Tibial artery (tissue), 4 donors: ENCODE measurements at regions not wholly inside any gene's neighbourhood (a gene's known extent, or its start where the extent isn't known, plus 50 kb on each side); places are given as distances from the start of the nearest gene placed in this dataset.

ENCODE experiments used
- DNase-seq, 2 donors: peaks; one replicate each; pipeline ENCODE4 v3.0.0-alpha.2; 2019
- H3K27ac ChIP-seq, 2 donors: fragments of 200-600 bp; sonication (generic) in 1 of 2; 1 replicate in 1 of 2; 2 replicates in 1 of 2; pipeline ENCODE4 v1.5.1; 2018 to 2019; ENCODE audit warnings: mild to moderate bottlenecking in 1 of 2
- H3K27me3 ChIP-seq, 2 donors: fragments of 200-600 bp; sonication (generic) in 1 of 2; one replicate each; pipeline versions ENCODE4 v1.5.1 to v1.6.0; 2016 to 2019
- H3K36me3 ChIP-seq, 3 donors: fragments of 200-600 bp; sonication (generic) in 2 of 3; one replicate each; pipeline ENCODE4 v1.5.1; 2016 to 2019; ENCODE audit warnings: mild to moderate bottlenecking in 2 of 3
- H3K4me1 ChIP-seq, 4 donors: fragments of 200-600 bp; sonication (generic) in 2 of 4; 1 replicate in 3 of 4; 2 replicates in 1 of 4; pipeline ENCODE4 v1.5.1; 2016 to 2019
- H3K4me3 ChIP-seq, 2 donors: fragments of 200-600 bp; sonication (generic) in 1 of 2; 1 replicate in 1 of 2; 2 replicates in 1 of 2; pipeline ENCODE4 v1.5.1; 2018 to 2019; ENCODE audit warnings: mild to moderate bottlenecking in 2 of 2
- H3K9me3 ChIP-seq, 3 donors: fragments of 200-600 bp; sonication (generic) in 1 of 3; one replicate each; pipeline ENCODE4 v1.5.1; 2016 to 2019
- CTCF ChIP-seq, 2 experiments: fragments of 200-600 bp in 1 of 2; fragments of 450-650 bp in 1 of 2; IDR thresholded peaks; one replicate each; pipeline ENCODE4 v1.5.1; 2017 to 2019; ENCODE audit warnings: antibody characterized with exemption in 2 of 2, mild to moderate bottlenecking in 1 of 2, moderate library complexity in 1 of 2
- intact Hi-C: fragments of 100-400 bp; cut with DNase I; formaldehyde crosslinking; loops from one replicate; pipeline ENCODE4 v1.15.0; 2023; ENCODE audit warnings: low total_unique reads

DNA sequence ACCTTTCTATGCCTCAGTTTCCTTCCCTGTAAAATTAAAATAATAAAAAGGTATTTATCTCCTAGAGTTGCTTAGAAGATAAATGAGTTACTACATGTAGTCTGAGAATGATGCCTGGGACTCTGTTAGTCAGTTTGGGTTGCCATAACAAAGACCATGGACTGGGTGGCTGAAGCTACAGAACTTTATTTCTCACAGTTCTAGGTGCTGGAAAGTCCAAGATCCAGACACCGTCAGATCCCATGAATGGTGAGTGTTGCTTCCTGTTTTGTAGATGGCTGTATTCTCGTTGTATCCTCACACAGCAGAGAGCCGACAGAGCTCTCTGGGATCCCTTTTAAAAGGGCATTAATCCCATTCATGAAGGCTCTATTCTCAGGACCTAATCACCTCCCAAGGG lies 64.0 kb upstream of the LTA4H start:
- Histone ChIP-seq H3K4me3 (no peak overlapping the region), H3K27ac (no peak overlapping the region)
- no peak for DNase-seq

DNA sequence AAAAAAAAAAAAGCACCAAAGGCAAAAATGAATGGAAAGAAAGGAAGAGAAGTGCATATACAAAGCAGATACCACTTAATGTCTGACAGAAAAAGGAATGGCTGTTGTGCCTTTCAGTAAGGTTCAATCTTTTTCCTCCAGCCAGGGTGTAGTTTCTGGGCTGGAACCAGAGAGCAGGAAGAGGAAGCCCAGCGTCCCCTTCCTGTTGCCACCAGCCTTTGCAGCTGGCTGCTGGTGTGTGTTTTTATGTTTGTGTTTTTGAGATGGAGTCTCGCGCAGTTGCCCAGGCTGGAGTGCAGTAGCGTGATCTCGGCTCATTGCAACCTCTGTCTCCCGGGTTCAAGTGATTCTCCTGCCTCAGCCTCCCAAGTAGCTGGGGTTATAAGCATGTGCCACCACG lies 64.6 kb upstream of the LTA4H start:
- no peaks in the 10 kb centered on the region for H3K36me3 ChIP-seq
- H3K27me3 ChIP-seq: no peaks in the 10 kb centered on the region
- no peaks in the 10 kb centered on the region for H3K4me1 ChIP-seq
- H3K4me3 ChIP-seq: no peak overlapping the region
- H3K27ac ChIP-seq: no peak overlapping the region
- intact Hi-C loops: no loop called here
- TF ChIP-seq CTCF (IDR thresholded peaks at IDR 0.05): no peak
- no peak for DNase-seq
- no peaks in the 10 kb centered on the region for H3K9me3 ChIP-seq

More for the DNA sequence above, 64.0 kb upstream of the LTA4H start:
- intact Hi-C loops: no loop called here
- H3K4me1 ChIP-seq: no peaks in the 10 kb centered on the region
- H3K36me3 ChIP-seq: no peaks in the 10 kb centered on the region
- no peaks in the 10 kb centered on the region for H3K27me3 ChIP-seq
- no peak for TF ChIP-seq CTCF (IDR thresholded peaks at IDR 0.05)
- H3K9me3 ChIP-seq: no peaks in the 10 kb centered on the region

GRCh38 chr12:96101806-96102205 lies 66.4 kb upstream of the LTA4H start:
- DNase-seq: no peak
- intact Hi-C loops: no loop called here
- Histone ChIP-seq H3K4me1 (no peaks in the 10 kb centered on the region), H3K36me3 (no peaks in the 10 kb centered on the region), H3K9me3 (no peaks in the 10 kb centered on the region), H3K27ac (no peak overlapping the region), H3K27me3 (no peaks in the 10 kb centered on the region), H3K4me3 (no peak overlapping the region)
- no peak for TF ChIP-seq CTCF (IDR thresholded peaks at IDR 0.05)

DNA sequence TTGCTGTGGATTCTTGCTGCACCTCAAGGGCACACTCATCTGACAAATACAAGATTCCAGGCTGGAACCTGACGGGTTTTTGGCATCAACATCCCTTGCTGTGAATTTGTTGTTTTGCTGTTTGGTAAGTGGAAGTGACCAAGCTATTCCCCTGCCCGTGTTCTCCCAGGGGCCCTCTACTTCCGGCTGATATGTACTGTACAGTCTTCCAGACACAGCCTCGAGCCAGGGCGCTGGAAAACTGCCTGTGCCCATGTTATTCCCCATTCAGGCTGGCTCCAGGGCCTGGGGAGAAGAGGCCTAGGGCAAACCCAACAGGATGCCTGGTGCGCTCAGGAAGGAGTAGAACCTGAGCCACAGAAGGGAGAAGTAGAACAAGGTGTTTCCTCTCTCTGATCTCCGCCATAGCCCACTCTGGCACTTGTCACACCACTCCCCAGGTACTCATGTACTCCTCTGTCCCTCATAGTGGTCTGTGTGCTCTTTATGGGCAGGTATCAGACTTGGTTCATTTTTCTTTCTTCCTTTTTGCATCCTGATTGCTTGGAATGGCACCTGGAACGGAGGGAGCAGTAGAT lies 67.8 kb upstream of the LTA4H start:
- DNase-seq: peak in 1 of 2 donors; percentile 34
- no peaks in the 10 kb centered on the region for H3K36me3 ChIP-seq
- TF ChIP-seq CTCF (IDR thresholded peaks at IDR 0.05): no peak
- intact Hi-C loops: no loop called here
- H3K9me3 ChIP-seq: no peaks in the 10 kb centered on the region
- H3K4me1 ChIP-seq: no peaks in the 10 kb centered on the region
- H3K4me3 ChIP-seq: no peak overlapping the region
- H3K27ac ChIP-seq: no peak overlapping the region
- no peaks in the 10 kb centered on the region for H3K27me3 ChIP-seq

DNA sequence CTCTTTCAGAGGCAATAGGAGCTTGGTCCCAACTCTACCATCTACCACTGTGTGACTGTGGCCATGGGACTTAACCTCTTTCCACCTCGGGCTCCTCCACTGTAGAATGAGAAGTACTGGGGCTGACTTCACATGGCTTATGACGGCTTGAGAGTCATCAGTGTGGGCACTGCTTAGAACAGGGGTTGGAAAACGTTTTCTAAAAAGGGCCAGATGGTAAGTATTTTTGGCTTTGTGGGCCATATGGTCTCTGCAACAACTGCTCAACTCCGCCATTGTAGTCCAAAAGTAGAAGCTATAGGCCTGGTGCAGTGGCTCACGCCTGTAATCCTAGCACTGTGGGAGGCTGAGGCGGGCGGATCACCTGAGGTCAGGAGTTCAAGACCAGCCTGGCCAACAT lies 69.2 kb upstream of the LTA4H start:
- intact Hi-C loops: no loop called here
- Histone ChIP-seq H3K27ac (no peak overlapping the region), H3K36me3 (no peaks in the 10 kb centered on the region), H3K27me3 (no peaks in the 10 kb centered on the region), H3K4me3 (no peak overlapping the region), H3K4me1 (no peaks in the 10 kb centered on the region), H3K9me3 (no peaks in the 10 kb centered on the region)
- DNase-seq: no peak
- TF ChIP-seq CTCF (IDR thresholded peaks at IDR 0.05): no peak

- no peaks in the 10 kb centered on the region for H3K4me1 ChIP-seq
- H3K9me3 ChIP-seq: no peaks in the 10 kb centered on the region
- no peak for DNase-seq
- H3K4me3 ChIP-seq: no peak overlapping the region
- no peaks in the 10 kb centered on the region for H3K36me3 ChIP-seq
- no peak overlapping the region for H3K27ac ChIP-seq
- H3K27me3 ChIP-seq: no peaks in the 10 kb centered on the region
- intact Hi-C loops: no loop called here
- no peak for TF ChIP-seq CTCF (IDR thresholded peaks at IDR 0.05)
Observed at GRCh38 chr12:96106137-96106536, 70.8 kb upstream of the LTA4H start.
